ENCODE measurements at regions not wholly inside any gene's neighbourhood (a gene's known extent, or its start where the extent isn't known, plus 50 kb on each side); places are given as distances from the start of the nearest gene placed in this dataset.

GRCh38 chr17:34484193-34484733 lies 95.1 kb upstream of the TMEM132E start:
- no peaks in the 10 kb centered on the region for H3K27me3 ChIP-seq

DNA sequence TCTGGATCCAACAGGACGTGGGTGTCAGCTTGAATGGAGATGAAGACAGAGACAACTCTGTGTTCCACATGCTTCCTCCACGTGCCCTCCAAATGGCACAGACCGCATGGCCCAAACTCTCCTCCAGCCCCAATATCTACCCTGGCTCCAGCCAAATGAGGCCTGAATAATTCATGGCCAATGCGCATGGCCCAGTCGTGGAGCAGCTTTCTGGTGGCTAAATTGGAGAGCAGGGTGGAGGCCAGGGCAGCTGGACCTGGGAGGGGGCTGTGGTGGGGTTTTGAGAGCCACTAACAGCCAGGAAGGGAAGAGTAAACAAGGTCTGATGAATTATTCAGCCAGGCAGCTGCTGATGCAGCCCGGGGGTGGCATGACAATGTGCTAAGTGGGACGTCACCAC lies 96.7 kb upstream of the TMEM132E start:
- DNase-seq (ENCODE audit: low spot score in 2 of 2), result no peak
- Histone ChIP-seq H3K4me1 (no peaks in the 10 kb centered on the region), H3K27ac (no peak overlapping the region), H3K27me3 (no peaks in the 10 kb centered on the region), H3K4me3 (no peak overlapping the region), H3K36me3 (no peaks in the 10 kb centered on the region), H3K9me3 (no peaks in the 10 kb centered on the region)
- TF ChIP-seq, protein P1, sequence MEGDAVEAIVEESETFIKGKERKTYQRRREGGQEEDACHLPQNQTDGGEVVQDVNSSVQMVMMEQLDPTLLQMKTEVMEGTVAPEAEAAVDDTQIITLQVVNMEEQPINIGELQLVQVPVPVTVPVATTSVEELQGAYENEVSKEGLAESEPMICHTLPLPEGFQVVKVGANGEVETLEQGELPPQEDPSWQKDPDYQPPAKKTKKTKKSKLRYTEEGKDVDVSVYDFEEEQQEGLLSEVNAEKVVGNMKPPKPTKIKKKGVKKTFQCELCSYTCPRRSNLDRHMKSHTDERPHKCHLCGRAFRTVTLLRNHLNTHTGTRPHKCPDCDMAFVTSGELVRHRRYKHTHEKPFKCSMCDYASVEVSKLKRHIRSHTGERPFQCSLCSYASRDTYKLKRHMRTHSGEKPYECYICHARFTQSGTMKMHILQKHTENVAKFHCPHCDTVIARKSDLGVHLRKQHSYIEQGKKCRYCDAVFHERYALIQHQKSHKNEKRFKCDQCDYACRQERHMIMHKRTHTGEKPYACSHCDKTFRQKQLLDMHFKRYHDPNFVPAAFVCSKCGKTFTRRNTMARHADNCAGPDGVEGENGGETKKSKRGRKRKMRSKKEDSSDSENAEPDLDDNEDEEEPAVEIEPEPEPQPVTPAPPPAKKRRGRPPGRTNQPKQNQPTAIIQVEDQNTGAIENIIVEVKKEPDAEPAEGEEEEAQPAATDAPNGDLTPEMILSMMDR (IDR thresholded peaks at IDR 0.05), result no peak
- intact Hi-C loops (cut with DNase I), result no loop called here

More at GRCh38 chr17:34484193-34484733, 95.1 kb upstream of the TMEM132E start:
- H3K9me3 ChIP-seq, result no peaks in the 10 kb centered on the region
- no peak for DNase-seq (ENCODE audit: low spot score in 2 of 2)
- TF ChIP-seq, protein P1 (IDR thresholded peaks at IDR 0.05), result no peak
- no peak overlapping the region for H3K27ac ChIP-seq
- no peaks in the 10 kb centered on the region for H3K36me3 ChIP-seq
- no peaks in the 10 kb centered on the region for H3K4me1 ChIP-seq
- H3K4me3 ChIP-seq, result no peak overlapping the region
- intact Hi-C loops (cut with DNase I), result no loop called here

GRCh38 chr17:34481779-34482178 lies 97.6 kb upstream of the TMEM132E start:
- intact Hi-C loops (cut with DNase I), result no loop called here

DNA sequence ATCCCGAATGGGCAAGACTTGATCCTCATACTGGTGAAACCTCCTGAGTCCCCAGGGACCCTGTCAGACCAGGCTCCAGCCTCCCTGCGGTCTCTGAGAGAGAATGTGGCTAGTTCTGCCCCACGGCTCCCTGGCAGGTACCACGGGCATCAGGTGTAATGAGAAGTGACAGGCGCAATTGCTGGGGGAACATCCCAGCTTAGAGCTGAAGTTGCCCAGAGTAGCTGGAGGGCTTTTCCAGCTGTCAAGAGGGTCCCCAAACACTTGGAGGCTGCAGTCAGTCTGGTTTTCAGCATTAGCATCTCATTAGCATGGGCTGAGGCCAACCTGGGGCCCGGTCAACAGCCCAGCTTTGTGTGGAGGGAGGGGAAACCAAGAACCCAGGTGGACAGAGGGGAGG lies 100.0 kb upstream of the TMEM132E start:
- TF ChIP-seq, protein P1 (IDR thresholded peaks at IDR 0.05), result no peak
- Histone ChIP-seq H3K27ac (no peak overlapping the region), H3K9me3 (no peaks in the 10 kb centered on the region), H3K27me3 (no peaks in the 10 kb centered on the region), H3K36me3 (no peaks in the 10 kb centered on the region), H3K4me1 (no peaks in the 10 kb centered on the region), H3K4me3 (no peak overlapping the region)
- DNase-seq (ENCODE audit: low spot score in 2 of 2), result no peak
- intact Hi-C loops (cut with DNase I), result no loop called here

More at GRCh38 chr17:34481779-34482178, 97.6 kb upstream of the TMEM132E start:
- Histone ChIP-seq H3K27ac (no peak overlapping the region), H3K4me3 (no peak overlapping the region), H3K4me1 (no peaks in the 10 kb centered on the region), H3K36me3 (no peaks in the 10 kb centered on the region), H3K27me3 (no peaks in the 10 kb centered on the region), H3K9me3 (no peaks in the 10 kb centered on the region)
- no peak for DNase-seq (ENCODE audit: low spot score in 2 of 2)
- TF ChIP-seq, protein P1 (IDR thresholded peaks at IDR 0.05), result no peak

GRCh38 chr17:34478244-34478643 lies 101.1 kb upstream of the TMEM132E start:
- H3K9me3 ChIP-seq, result no peaks in the 10 kb centered on the region
- H3K27ac ChIP-seq, result no peak overlapping the region
- intact Hi-C loops (cut with DNase I), result no loop called here
- TF ChIP-seq, protein P1 (IDR thresholded peaks at IDR 0.05), result no peak
- H3K27me3 ChIP-seq, result no peaks in the 10 kb centered on the region
- no peak overlapping the region for H3K4me3 ChIP-seq
- no peak for DNase-seq (ENCODE audit: low spot score in 2 of 2)
- no peaks in the 10 kb centered on the region for H3K4me1 ChIP-seq
- H3K36me3 ChIP-seq, result no peaks in the 10 kb centered on the region

- TF ChIP-seq, protein P1 (IDR thresholded peaks at IDR 0.05), result no peak
- no peak overlapping the region for H3K27ac ChIP-seq
- H3K9me3 ChIP-seq, result no peaks in the 10 kb centered on the region
- intact Hi-C loops (cut with DNase I), result no loop called here
- H3K4me1 ChIP-seq, result no peaks in the 10 kb centered on the region
- DNase-seq (ENCODE audit: low spot score in 2 of 2), result no peak
- no peaks in the 10 kb centered on the region for H3K36me3 ChIP-seq
- no peaks in the 10 kb centered on the region for H3K27me3 ChIP-seq
- H3K4me3 ChIP-seq, result no peak overlapping the region
Measured at GRCh38 chr17:34475296-34475695, 104.1 kb upstream of the TMEM132E start.

Data from ascending aorta (tissue), 2 donors.